Liver (tissue), 8 donors: ENCODE measurements at regions not wholly inside any gene's neighbourhood (a gene's known extent, or its start where the extent isn't known, plus 50 kb on each side); places are given as distances from the start of the nearest gene placed in this dataset.

Source experiments
- DNase-seq: peaks from one replicate; pipeline ENCODE4 v3.0.0-alpha.2; 2017; ENCODE audit warnings: low spot score
- H3K27ac ChIP-seq, 2 donors: one replicate each; pipeline ENCODE4 v1.7.0; 2013; ENCODE audit warnings: inconsistent platforms in 2 of 2, low read length in 2 of 2, control low read depth in 1 of 2, low read depth in 1 of 2, mild to moderate bottlenecking in 1 of 2
- H3K27me3 ChIP-seq, 4 donors: one replicate each; pipeline versions ENCODE4 v1.6.1 to v1.7.0; 2013; ENCODE audit warnings: low read length in 3 of 4, inconsistent platforms in 1 of 4, mild to moderate bottlenecking in 1 of 4, moderate library complexity in 1 of 4; ENCODE audit not compliant: control insufficient read depth in 4 of 4, insufficient read depth in 4 of 4
- H3K36me3 ChIP-seq, 4 donors: one replicate each; pipeline versions ENCODE4 v1.6.1 to v1.7.0; 2013; ENCODE audit warnings: low read length in 3 of 4, mild to moderate bottlenecking in 3 of 4, low read depth in 1 of 4, moderate library complexity in 1 of 4; ENCODE audit not compliant: control insufficient read depth in 4 of 4, insufficient read depth in 3 of 4
- H3K4me1 ChIP-seq, 4 donors: one replicate each; pipeline versions ENCODE4 v1.6.1 to v1.7.0; 2013; ENCODE audit warnings: low read length in 3 of 4, mild to moderate bottlenecking in 3 of 4, moderate library complexity in 1 of 4; ENCODE audit not compliant: control insufficient read depth in 4 of 4, insufficient read depth in 4 of 4
- H3K4me3 ChIP-seq, 3 donors: one replicate each; pipeline versions ENCODE4 v1.6.1 to v1.7.0; 2013; ENCODE audit warnings: low read length in 3 of 3, control low read depth in 1 of 3, low read depth in 1 of 3, mild to moderate bottlenecking in 1 of 3
- H3K9ac ChIP-seq, 2 donors: one replicate each; pipeline ENCODE4 v1.7.0; 2013; ENCODE audit warnings: low read length in 2 of 2, mild to moderate bottlenecking in 2 of 2, moderate library complexity in 2 of 2, control low read depth in 1 of 2, low read depth in 1 of 2
- H3K9me3 ChIP-seq, 4 donors: one replicate each; pipeline versions ENCODE4 v1.6.1 to v1.7.0; 2013; ENCODE audit warnings: low read length in 3 of 4; ENCODE audit not compliant: control insufficient read depth in 4 of 4
- ATF3 ChIP-seq: IDR thresholded peaks from 2 replicates; pipeline ENCODE4 v1.6.1; 2016; ENCODE audit warnings: antibody characterized with exemption
- CTCF ChIP-seq: fragments of 150-350 bp; IDR thresholded peaks from 2 replicates; pipeline ENCODE4 v1.5.1; 2017; ENCODE audit warnings: improper control_type of control experiment, low read depth, low read length; ENCODE audit not compliant: missing input control
- EGR1 ChIP-seq, 2 donors: IDR thresholded peaks; 2 replicates each; pipeline ENCODE4 v1.6.1; 2016 to 2018; ENCODE audit warnings: antibody characterized with exemption in 2 of 2, low read depth in 2 of 2
- FOXA1 ChIP-seq: IDR thresholded peaks from 2 replicates; pipeline ENCODE4 v1.6.1; 2016; ENCODE audit warnings: antibody characterized with exemption
- FOXA2 ChIP-seq: IDR thresholded peaks from 2 replicates; pipeline ENCODE4 v1.6.1; 2016; ENCODE audit warnings: antibody characterized with exemption
- GABPA ChIP-seq, 2 donors: IDR thresholded peaks in 1 of 2; conservative IDR thresholded peaks in 1 of 2; 2 replicates each; pipeline ENCODE4 v1.6.1; 2016; ENCODE audit warnings: antibody characterized with exemption in 2 of 2, mild to moderate bottlenecking in 1 of 2, moderate library complexity in 1 of 2
- HNF4A ChIP-seq, 2 donors: conservative IDR thresholded peaks; 2 replicates each; pipeline ENCODE4 v1.6.1; 2016; ENCODE audit warnings: antibody characterized with exemption in 2 of 2, mild to moderate bottlenecking in 2 of 2
- HNF4G ChIP-seq: IDR thresholded peaks from 2 replicates; pipeline ENCODE4 v1.6.1; 2016; ENCODE audit warnings: antibody characterized with exemption
- JUND ChIP-seq, 2 donors: IDR thresholded peaks; 2 replicates each; pipeline ENCODE4 v1.6.1; 2016; ENCODE audit warnings: antibody characterized with exemption in 2 of 2
- MAX ChIP-seq: IDR thresholded peaks from 2 replicates; pipeline ENCODE4 v1.6.1; 2016; ENCODE audit warnings: antibody characterized with exemption
- RAD21 ChIP-seq, 2 donors: IDR thresholded peaks; 2 replicates each; pipeline ENCODE4 v1.6.1; 2016; ENCODE audit warnings: antibody characterized with exemption in 2 of 2, mild to moderate bottlenecking in 2 of 2
- REST ChIP-seq: IDR thresholded peaks from 2 replicates; pipeline ENCODE4 v1.6.1; 2016; ENCODE audit warnings: antibody characterized with exemption, mild to moderate bottlenecking
- RXRA ChIP-seq, 2 donors: IDR thresholded peaks; 2 replicates each; pipeline ENCODE4 v1.6.1; 2017 to 2018; ENCODE audit warnings: antibody characterized with exemption in 2 of 2, mild to moderate bottlenecking in 1 of 2
- SP1 ChIP-seq: IDR thresholded peaks from 2 replicates; pipeline ENCODE4 v1.6.1; 2018; ENCODE audit warnings: antibody characterized with exemption, mild to moderate bottlenecking
- TAF1 ChIP-seq: conservative IDR thresholded peaks from 2 replicates; pipeline ENCODE4 v1.6.1; 2016; ENCODE audit warnings: antibody characterized with exemption, mild to moderate bottlenecking
- YY1 ChIP-seq: IDR thresholded peaks from 2 replicates; pipeline ENCODE4 v1.6.1; 2016; ENCODE audit warnings: antibody characterized with exemption, mild to moderate bottlenecking
- ZBTB33 ChIP-seq: IDR thresholded peaks from 2 replicates; pipeline ENCODE4 v1.6.1; 2016; ENCODE audit warnings: antibody characterized with exemption
- WGBS: extraction: QIAGEN DNeasy Blood & Tissue Kit; methylation state at CpG from one replicate; pipeline ENCODE4 v1.1.7; 2013; 5-methylcytosine and 5-hydroxymethylcytosine counted together
- donor health status: healthy.
- donor health status: healthy.
- donor health status: healthy.
- donor health status: healthy.
- donor health status: healthy.

- 93% methylated on average over 1 of the region's 1 CpG for WGBS
- Histone ChIP-seq H3K4me1 (no peaks in the 10 kb centered on the region), H3K9ac (no peak overlapping the region), H3K36me3 (no peaks in the 10 kb centered on the region), H3K4me3 (no peak overlapping the region), H3K27me3 (no peaks in the 10 kb centered on the region), H3K27ac (no peak overlapping the region), H3K9me3 (no peaks in the 10 kb centered on the region)
- no peak for DNase-seq
- no peak for TF ChIP-seq HNF4G
- TF ChIP-seq RXRA (IDR thresholded peaks at IDR 0.05), result no peak
- TF ChIP-seq GABPA (IDR thresholded peaks at IDR 0.05 in 1 of 2, conservative IDR thresholded peaks at IDR 0.05 in 1 of 2), result no peak
- TF ChIP-seq REST, result no peak
- no peak for TF ChIP-seq FOXA1
- TF ChIP-seq FOXA2, result no peak
- no peak for TF ChIP-seq MAX
- TF ChIP-seq EGR1 (IDR thresholded peaks at IDR 0.05; ENCODE audit: low read depth in 2 of 2), result no peak
- no peak for TF ChIP-seq ZBTB33
- TF ChIP-seq HNF4A (conservative IDR thresholded peaks at IDR 0.05), result no peak
- TF ChIP-seq SP1, result no peak
- no peak for TF ChIP-seq CTCF
- no peak for TF ChIP-seq YY1
- no peak for TF ChIP-seq TAF1
- TF ChIP-seq ATF3, result no peak
- no peak for TF ChIP-seq RAD21 (IDR thresholded peaks at IDR 0.05)
- TF ChIP-seq JUND (IDR thresholded peaks at IDR 0.05), result no peak
These were observed 357.6 kb downstream of the RAD51AP2 start for GRCh38 chr2:17160594-17160993.

GRCh38 chr2:17156086-17156485 lies 362.2 kb downstream of the RAD51AP2 start:
- 93% methylated on average over 2 of the region's 2 CpGs for WGBS
- no peak overlapping the region for H3K9ac ChIP-seq
- H3K4me3 ChIP-seq, result no peak overlapping the region
- no peaks in the 10 kb centered on the region for H3K36me3 ChIP-seq
- no peaks in the 10 kb centered on the region for H3K27me3 ChIP-seq
- H3K27ac ChIP-seq, result no peak overlapping the region
- no peaks in the 10 kb centered on the region for H3K4me1 ChIP-seq
- no peak for DNase-seq
- no peaks in the 10 kb centered on the region for H3K9me3 ChIP-seq
- TF ChIP-seq RAD21 (IDR thresholded peaks at IDR 0.05) (no peak), CTCF (no peak), TAF1 (no peak), ATF3 (no peak), MAX (no peak), GABPA (IDR thresholded peaks at IDR 0.05 in 1 of 2, conservative IDR thresholded peaks at IDR 0.05 in 1 of 2) (no peak), EGR1 (IDR thresholded peaks at IDR 0.05; ENCODE audit: low read depth in 2 of 2) (no peak), HNF4G (no peak), JUND (IDR thresholded peaks at IDR 0.05) (no peak), FOXA2 (no peak), ZBTB33 (no peak), RXRA (IDR thresholded peaks at IDR 0.05) (no peak), YY1 (no peak)
